NCI-H524 (cell line): ENCODE measurements at regions not wholly inside any gene's neighbourhood (a gene's known extent, or its start where the extent isn't known, plus 50 kb on each side); places are given as distances from the start of the nearest gene placed in this dataset.
"Not testable (repeated sequence)": the region's sequence is repeated elsewhere in the genome, so short reads cannot be mapped to it uniquely, and the experiment has no call there.

ENCODE experiments used
- DNase-seq, 2 experiments: peaks; one replicate each; lab custom pipeline; 2025; lab: John Stamatoyannopoulos, UW

GRCh38 chr6:150456466-150456865 is 87.7 kb downstream of the IYD start:
- no peak for DNase-seq

- no peak for DNase-seq
Measured at GRCh38 chr6:150456902-150457643, 88.3 kb downstream of the IYD start.

GRCh38 chr6:150458579-150458978 is 89.8 kb downstream of the IYD start:
- no peak for DNase-seq

DNA sequence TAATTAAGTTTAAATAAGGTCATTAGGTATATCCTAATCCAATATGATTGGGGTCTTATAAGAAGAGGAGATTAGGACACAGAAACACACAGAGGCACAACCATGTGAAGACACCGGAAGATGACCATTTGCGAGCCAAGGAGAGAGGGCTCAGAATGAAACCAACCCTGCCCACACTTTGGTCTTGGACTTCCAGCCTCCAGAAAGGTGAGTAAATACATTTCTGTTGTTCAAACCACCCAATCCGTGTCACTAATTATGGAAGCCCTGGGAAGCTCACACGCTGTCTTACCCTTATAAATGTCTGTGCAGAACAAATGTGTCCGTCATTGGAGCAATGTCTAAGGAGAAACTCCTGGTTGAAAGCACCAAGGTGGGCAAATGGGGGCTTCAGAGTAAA is 95.0 kb downstream of the IYD start:
- no peak for DNase-seq

GRCh38 chr6:150464966-150465365 is 96.2 kb downstream of the IYD start:
- no peak for DNase-seq

- no peak for DNase-seq
Measured at GRCh38 chr6:150465610-150466009, 96.8 kb downstream of the IYD start.

DNA sequence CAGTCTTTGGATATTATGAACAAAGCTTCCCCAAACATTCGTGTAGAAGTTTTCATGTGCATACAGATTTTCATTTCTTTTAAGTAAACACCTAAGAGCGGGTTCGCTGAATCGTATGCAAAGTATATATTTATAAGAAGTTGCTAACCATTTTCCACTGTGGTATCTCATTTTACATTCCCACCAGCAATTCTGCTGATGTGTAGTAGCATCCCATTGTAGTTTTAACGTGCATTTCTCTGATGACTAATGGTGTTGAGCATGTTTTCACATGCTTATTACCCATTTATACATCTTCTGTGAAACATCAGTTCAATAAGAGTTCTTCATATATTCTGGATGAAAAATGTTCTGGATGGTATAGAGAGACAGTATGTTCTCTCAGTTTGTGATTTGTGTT is 97.4 kb downstream of the IYD start:
- DNase-seq = no peak

- no peak for DNase-seq
Measured at GRCh38 chr6:150470131-150470530, 101.3 kb downstream of the IYD start.

DNA sequence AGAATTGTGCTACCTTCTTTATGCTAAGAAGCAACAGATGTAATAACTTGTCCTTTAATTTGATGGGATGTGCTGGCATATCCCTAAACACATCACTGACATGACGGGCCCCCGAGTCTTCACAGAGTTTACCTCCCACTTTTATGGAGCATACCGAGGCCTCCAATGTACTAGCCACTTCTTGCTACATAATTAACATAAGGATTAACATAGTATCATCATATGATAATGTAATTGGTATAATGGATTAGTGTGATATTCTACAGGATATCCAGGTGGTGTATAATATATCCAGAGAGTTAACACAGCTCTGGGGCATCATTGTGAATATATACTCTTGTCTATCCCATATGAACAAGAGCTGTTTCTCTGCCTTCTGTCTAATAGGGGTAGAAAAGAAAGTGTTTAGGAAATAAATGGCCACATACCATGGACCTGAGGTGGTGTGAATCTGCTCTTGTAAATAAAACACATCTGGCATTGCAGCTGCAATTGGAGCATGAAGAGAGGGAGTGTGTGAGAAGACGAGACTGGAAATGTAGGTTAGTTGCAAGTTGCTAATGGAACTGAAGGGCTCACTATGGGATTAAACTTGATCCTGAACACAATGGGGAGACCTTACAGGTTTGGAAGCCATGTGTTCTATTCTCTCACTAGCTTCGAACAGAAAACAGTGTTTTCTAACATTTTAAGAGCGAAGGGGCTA is 102.3 kb downstream of the IYD start:
- no peak for DNase-seq

DNA sequence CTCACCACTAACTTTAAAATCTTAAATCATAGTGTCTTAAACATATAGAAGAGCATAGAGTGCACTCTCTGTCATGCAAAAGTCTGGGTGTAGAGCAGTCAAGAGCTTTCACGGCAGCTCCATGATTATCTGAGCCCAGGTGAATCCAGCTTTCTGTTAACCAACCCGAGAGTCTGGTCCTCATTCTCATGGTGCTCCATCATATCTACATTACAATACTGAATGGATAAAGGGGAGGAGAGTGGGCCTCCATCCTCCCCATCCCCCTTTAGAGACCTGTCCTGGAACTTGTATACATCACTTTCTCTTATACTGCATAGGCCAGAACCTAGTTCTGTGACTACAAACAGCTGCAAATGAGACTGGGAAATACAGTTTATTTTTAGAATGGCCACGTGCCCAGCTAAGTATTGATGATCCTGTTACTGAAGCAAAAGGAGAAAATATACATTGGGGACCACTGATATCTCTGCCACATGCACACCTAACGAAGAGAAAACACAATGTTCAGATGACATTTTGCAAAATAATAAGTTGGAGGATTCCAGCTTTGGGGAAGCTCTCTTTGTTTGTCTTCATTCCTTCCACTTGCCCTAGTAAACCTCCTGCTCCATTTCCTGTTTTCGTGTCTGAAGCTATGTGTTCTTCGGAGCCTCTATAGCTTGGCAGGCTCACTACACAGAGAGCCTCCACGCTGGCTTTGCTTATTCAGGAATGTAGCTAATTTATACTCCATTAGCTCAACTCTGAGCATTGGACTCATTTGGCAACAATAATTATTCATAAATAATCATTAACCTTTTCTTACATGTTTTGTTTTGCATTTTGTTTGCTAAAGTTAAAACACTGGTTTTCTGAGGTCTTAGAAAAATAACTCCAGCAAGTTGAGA is 110.1 kb downstream of the IYD start:
- DNase-seq = no peak

DNA sequence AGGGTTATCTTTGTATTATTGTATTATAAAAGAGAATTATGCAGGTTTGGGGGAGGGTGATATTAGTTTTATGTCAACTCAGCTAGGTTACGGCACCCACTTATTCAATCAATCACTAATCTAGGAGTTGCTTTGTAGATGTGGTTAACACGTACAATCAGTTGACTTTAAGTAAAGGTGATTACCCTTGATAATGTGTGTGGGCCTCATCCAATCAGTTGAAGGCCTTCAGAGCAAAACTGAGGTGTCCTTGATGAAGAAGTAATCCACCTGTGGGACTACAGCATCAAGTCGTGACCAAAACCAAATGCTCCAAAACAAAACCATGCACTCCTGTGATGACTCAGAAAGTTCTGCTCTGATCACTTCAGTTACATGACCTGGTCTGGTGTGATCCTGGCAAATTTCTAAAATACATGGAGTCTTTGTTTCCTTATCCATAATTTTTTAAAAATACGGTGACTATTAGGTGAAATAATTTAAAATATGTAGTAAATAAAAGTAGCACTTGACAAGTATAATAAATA is 114.1 kb downstream of the IYD start:
- DNase-seq = no peak

DNA sequence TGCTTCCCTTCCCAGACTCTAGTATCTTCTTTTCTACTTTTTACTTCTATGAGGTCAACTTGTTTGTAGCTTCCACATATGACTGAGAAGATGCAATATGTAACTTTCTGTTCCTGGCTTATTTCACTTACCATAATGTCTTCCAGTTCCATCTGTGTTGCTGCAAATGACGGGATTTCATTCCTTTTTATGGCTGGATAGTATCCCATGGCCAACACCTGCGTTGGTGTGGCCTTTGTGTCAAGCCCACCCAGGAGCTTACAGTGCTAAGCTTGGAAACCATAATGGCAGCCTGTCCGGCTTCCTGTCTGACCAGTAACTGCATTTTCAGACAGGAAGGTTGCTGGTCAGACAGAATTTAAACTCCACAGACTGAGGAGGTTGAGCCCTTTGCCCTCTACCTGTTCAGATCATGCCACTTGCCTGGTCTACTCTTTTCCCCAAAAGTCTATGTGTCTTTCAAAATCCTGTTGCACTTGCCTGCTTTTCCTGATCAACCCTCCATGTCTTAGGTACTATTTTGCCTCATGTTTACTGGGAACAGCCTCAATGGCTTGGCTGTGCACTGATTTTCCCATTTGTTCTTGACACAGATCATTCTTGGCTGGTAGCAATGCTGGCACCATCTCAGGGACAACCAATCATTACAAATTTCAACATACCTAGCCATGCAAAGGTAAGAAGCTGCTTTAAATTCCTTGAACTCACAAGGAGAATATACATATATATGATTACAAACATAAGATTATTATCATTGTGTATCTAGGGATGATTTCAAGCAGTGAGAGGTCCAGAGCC is 114.3 kb upstream of the PLEKHG1 start:
- no peak for DNase-seq

- DNase-seq = no peak
Measured at GRCh38 chr6:150486048-150486447, 113.6 kb upstream of the PLEKHG1 start.

DNA sequence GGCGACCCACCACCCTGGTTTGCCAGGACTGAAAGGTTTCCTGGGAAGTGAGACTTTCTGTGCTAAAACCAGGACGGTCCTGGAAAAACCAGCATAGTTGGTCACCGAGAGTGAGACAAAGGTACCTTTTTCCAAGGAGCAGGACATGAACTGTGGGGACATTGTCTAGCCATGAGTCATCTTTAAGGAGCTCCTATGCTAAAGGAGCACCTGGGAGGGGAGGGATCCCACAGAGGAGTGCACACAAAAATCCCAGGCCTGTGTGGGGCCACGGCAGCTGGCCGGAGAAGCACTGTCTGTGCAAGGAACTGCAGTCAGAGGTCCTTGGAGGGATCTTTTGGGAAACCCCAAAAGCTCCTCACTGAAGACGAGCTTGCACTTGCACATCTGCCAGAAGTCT is 109.1 kb upstream of the PLEKHG1 start:
- DNase-seq = no peak

GRCh38 chr6:150491131-150491810 is 108.4 kb upstream of the PLEKHG1 start:
- DNase-seq = no peak

DNA sequence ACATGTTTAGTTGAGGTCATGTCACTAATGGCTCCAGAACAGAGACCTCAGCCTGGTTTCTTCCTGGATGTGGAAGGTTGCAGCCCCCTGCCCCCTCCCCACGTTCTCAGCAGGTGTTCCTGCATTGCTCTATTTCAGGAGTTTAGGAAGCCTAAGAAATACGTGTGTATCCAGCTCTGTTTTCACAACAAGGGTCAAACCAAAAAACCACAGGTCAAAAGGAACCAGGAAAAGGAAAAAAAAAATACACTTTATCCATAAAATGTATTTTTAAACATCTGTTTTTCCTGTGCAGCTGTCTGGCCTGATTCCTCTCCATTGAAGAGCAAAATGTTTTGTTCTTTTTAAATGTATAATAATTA is 107.9 kb upstream of the PLEKHG1 start:
- DNase-seq = no peak

DNA sequence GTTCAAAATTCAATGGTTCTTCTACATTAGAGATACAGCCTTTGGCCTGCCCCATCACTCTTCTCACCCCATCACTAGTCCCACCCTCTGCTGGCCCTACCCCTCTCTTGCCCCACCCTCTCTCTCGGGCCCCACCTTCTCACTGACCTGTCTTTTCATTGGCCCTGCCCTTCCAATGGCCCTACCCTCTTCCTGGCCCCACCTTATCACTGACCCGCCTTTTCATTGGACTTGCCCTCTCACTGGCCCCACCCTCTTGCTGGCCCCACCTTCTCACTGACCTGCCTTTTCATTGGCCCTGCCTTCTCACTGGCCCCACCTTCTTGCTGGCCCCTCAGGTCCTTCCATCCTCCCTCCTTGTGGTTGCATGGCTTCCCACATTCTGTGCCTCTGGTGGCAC is 107.2 kb upstream of the PLEKHG1 start:
- no peak for DNase-seq

DNA sequence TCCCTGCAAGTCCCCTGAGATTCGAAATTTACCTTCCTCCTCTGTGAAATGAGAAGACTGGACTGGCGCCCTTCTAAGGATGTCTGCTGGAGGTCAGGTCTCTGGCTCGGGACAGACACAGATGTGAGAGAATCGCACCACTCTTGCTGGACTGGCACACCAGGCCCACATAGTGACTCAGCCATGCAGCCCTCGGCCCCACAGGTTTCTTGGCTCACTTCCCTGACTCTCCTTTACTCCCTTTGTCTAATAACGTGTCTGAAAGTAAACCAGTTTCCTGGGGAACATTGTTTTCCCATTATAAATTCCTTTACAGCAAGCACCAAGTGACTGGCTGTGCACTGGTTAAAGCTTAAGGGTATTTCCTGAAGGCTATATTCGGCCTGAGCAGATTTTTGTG is 106.7 kb upstream of the PLEKHG1 start:
- DNase-seq = no peak

DNA sequence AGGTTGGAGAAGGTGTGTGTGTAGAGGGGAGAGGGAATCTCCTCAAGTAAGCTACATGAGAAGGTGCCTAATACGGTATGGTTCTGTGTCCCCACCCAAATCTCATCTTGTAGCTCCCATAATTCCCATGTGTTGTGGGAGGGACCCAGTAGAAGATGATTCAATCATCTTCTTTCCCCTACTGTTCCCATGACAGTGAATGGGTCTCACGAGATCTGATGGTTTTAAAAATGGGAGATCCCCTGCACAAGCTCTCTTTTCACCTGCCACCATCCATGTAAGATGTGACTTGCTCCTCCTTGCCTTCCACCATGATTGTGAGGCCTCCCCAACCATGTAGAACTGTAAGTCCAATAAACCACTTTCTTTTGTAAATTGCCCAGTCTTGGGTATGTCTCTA is 106.1 kb upstream of the PLEKHG1 start:
- DNase-seq = not testable (repeated sequence)

DNA sequence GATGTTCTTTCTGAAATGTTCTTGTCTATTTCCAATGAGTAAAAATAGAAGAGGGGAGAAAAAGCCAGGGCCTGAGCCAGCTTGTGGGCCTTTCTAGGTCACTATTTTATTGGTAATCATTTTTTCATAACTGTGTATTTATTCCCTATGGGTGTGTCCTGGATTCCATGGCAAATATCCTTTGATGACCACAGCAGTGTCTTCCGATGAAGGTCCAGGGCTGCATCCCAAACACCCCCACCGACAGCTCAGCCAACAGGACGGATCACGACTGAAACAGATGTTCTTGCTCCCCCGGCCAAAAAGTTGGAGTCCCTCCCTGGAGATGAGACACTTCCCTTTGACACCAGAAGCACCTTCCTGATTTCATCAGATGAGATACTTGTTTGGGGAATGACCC is 105.4 kb upstream of the PLEKHG1 start:
- no peak for DNase-seq

- no peak for DNase-seq
Measured at GRCh38 chr6:150495126-150495525, 104.6 kb upstream of the PLEKHG1 start.
